BE2C (cell line): ENCODE measurements at regions not wholly inside any gene's neighbourhood (a gene's known extent, or its start where the extent isn't known, plus 50 kb on each side); places are given as distances from the start of the nearest gene placed in this dataset.

Source experiments
- DNase-seq: peaks from one replicate; pipeline ENCODE4 v3.0.0-alpha.2; 2020
- H3K27me3 ChIP-seq: fragments of 250-450 bp; sonication (Bioruptor Pico); 2 replicates; pipeline ENCODE4 v1.5.1; 2020; ENCODE audit warnings: mild to moderate bottlenecking
- H3K36me3 ChIP-seq: fragments of 250-450 bp; sonication (Bioruptor Pico); 2 replicates; pipeline ENCODE4 v1.5.1; 2020; ENCODE audit warnings: mild to moderate bottlenecking
- H3K4me1 ChIP-seq: fragments of 250-450 bp; sonication (Bioruptor Pico); 2 replicates; pipeline ENCODE4 v1.5.1; 2020
- H3K4me3 ChIP-seq: 2 replicates; pipeline ENCODE4 v1.5.1; 2011; ENCODE audit warnings: low read depth, low read length
- H3K9me3 ChIP-seq: fragments of 250-450 bp; sonication (Bioruptor Pico); 2 replicates; pipeline ENCODE4 v1.5.1; 2020
- CTCF ChIP-seq: IDR thresholded peaks from 2 replicates; pipeline ENCODE4 v1.5.1; 2012; ENCODE audit warnings: mild to moderate bottlenecking, low read depth, low read length

- no peak for TF ChIP-seq CTCF
- Histone ChIP-seq H3K4me3 (no peak overlapping the region), H3K9me3 (no peaks in the 10 kb centered on the region), H3K4me1 (no peaks in the 10 kb centered on the region), H3K36me3 (no peaks in the 10 kb centered on the region), H3K27me3 (no peaks in the 10 kb centered on the region)
- no peak for DNase-seq
These were observed 393.3 kb downstream of the PPP3CA start for GRCh38 chr4:100954046-100954445.

GRCh38 chr4:100953616-100954015, 393.7 kb downstream of the PPP3CA start:
- no peak for DNase-seq
- TF ChIP-seq CTCF: no peak
- no peaks in the 10 kb centered on the region for H3K36me3 ChIP-seq
- no peaks in the 10 kb centered on the region for H3K4me1 ChIP-seq
- no peaks in the 10 kb centered on the region for H3K27me3 ChIP-seq
- no peaks in the 10 kb centered on the region for H3K9me3 ChIP-seq
- no peak overlapping the region for H3K4me3 ChIP-seq

- TF ChIP-seq CTCF: no peak
- no peaks in the 10 kb centered on the region for H3K27me3 ChIP-seq
- H3K9me3 ChIP-seq: no peaks in the 10 kb centered on the region
- DNase-seq: no peak
- no peak overlapping the region for H3K4me3 ChIP-seq
- no peaks in the 10 kb centered on the region for H3K4me1 ChIP-seq
- no peaks in the 10 kb centered on the region for H3K36me3 ChIP-seq
These were observed 394.7 kb downstream of the PPP3CA start for GRCh38 chr4:100952590-100952989.

- no peak for DNase-seq
- Histone ChIP-seq H3K27me3 (no peaks in the 10 kb centered on the region), H3K4me3 (no peak overlapping the region), H3K9me3 (no peaks in the 10 kb centered on the region), H3K4me1 (no peaks in the 10 kb centered on the region), H3K36me3 (no peaks in the 10 kb centered on the region)
- TF ChIP-seq CTCF: no peak
These were observed 397.9 kb downstream of the PPP3CA start for GRCh38 chr4:100949350-100949935.

- Histone ChIP-seq H3K4me3 (no peak overlapping the region), H3K27me3 (no peaks in the 10 kb centered on the region), H3K9me3 (no peaks in the 10 kb centered on the region), H3K4me1 (no peaks in the 10 kb centered on the region), H3K36me3 (no peaks in the 10 kb centered on the region)
- TF ChIP-seq CTCF: no peak
- no peak for DNase-seq
These were observed 398.4 kb downstream of the PPP3CA start for GRCh38 chr4:100948911-100949310.

GRCh38 chr4:100945789-100946188, 401.5 kb downstream of the PPP3CA start:
- TF ChIP-seq CTCF: no peak
- Histone ChIP-seq H3K27me3 (no peaks in the 10 kb centered on the region), H3K9me3 (no peaks in the 10 kb centered on the region), H3K4me1 (no peaks in the 10 kb centered on the region), H3K36me3 (no peaks in the 10 kb centered on the region), H3K4me3 (no peak overlapping the region)
- no peak for DNase-seq
